ENCODE measurements at regions not wholly inside any gene's neighbourhood (a gene's known extent, or its start where the extent isn't known, plus 50 kb on each side); places are given as distances from the start of the nearest gene placed in this dataset.
"Not testable (repeated sequence)": the region's sequence is repeated elsewhere in the genome, so short reads cannot be mapped to it uniquely, and the experiment has no call there.

- no peak for DNase-seq
Measured at GRCh38 chr16:60646631-60647030, 1389.6 kb downstream of the CDH8 start.

GRCh38 chr16:60645541-60645940, 1390.7 kb downstream of the CDH8 start:
- no peak for DNase-seq

- no peak for DNase-seq
Measured at GRCh38 chr16:60642956-60643355, 1393.3 kb downstream of the CDH8 start.

GRCh38 chr16:60641067-60641665, 1395.1 kb downstream of the CDH8 start:
- no peak for DNase-seq

- no peak for DNase-seq
Measured at GRCh38 chr16:60640038-60640437, 1396.2 kb downstream of the CDH8 start.

- not testable (repeated sequence) for DNase-seq
Measured at GRCh38 chr16:60636636-60637035, 1399.6 kb downstream of the CDH8 start.

- no peak for DNase-seq
Measured at GRCh38 chr16:60636117-60636516, 1400.1 kb downstream of the CDH8 start.

GRCh38 chr16:60635548-60635947, 1400.7 kb downstream of the CDH8 start:
- DNase-seq, result no peak

GRCh38 chr16:60611844-60612243, 1424.4 kb downstream of the CDH8 start:
- DNase-seq, result no peak

GRCh38 chr16:60608971-60609370, 1427.3 kb downstream of the CDH8 start:
- DNase-seq, result no peak

GRCh38 chr16:60605652-60606051, 1430.6 kb downstream of the CDH8 start:
- DNase-seq, result not testable (repeated sequence)

GRCh38 chr16:60605176-60605575, 1431.1 kb downstream of the CDH8 start:
- no peak for DNase-seq

- DNase-seq, result no peak
Measured at GRCh38 chr16:60586493-60586892, 1449.7 kb downstream of the CDH8 start.

- no peak for DNase-seq
Measured at GRCh38 chr16:60582528-60582927, 1453.7 kb downstream of the CDH8 start.

GRCh38 chr16:60566901-60567300, 1469.3 kb downstream of the CDH8 start:
- DNase-seq, result no peak

GRCh38 chr16:60564588-60564987, 1471.7 kb downstream of the CDH8 start:
- no peak for DNase-seq

- DNase-seq, result no peak
Measured at GRCh38 chr16:60563166-60563565, 1473.1 kb downstream of the CDH8 start.

GRCh38 chr16:60558936-60559335, 1477.3 kb downstream of the CDH8 start:
- DNase-seq, result no peak

GRCh38 chr16:60553090-60553757, 1483.0 kb downstream of the CDH8 start:
- no peak for DNase-seq

GRCh38 chr16:60541535-60541934, 1494.7 kb downstream of the CDH8 start:
- DNase-seq, result no peak

- DNase-seq, result no peak
Measured at GRCh38 chr16:60510941-60511340, 1525.3 kb downstream of the CDH8 start.

GRCh38 chr16:60510208-60510607, 1526.0 kb downstream of the CDH8 start:
- no peak for DNase-seq

- no peak for DNase-seq
Measured at GRCh38 chr16:60491273-60491672, 1545.0 kb downstream of the CDH8 start.

- DNase-seq, result no peak
Measured at GRCh38 chr16:60485872-60486489, 1550.3 kb downstream of the CDH8 start.

GRCh38 chr16:60484901-60485300, 1551.3 kb downstream of the CDH8 start:
- DNase-seq, result no peak

Data from activated CD8-positive, alpha-beta memory T cell treated with anti-CD3 and anti-CD28 coated beads, Interleukin-2, amount 50 U/mL, for 48 hours (primary cell).